DND-41 (cell line): ENCODE measurements at regions not wholly inside any gene's neighbourhood (a gene's known extent, or its start where the extent isn't known, plus 50 kb on each side); places are given as distances from the start of the nearest gene placed in this dataset.

Source experiments
- ATAC-seq: fragments of 200-7000 bp; cut with Tn5 transposase; 3 replicates; pipeline ENCODE4 v1.9.1; 2021; ENCODE audit warnings: low read depth; ENCODE audit not compliant: insufficient read depth
- DNase-seq: peaks from one replicate; pipeline ENCODE4 v3.0.0-alpha.2; 2020
- H2AFZ ChIP-seq: 2 replicates; pipeline ENCODE4 v1.6.0; 2012; ENCODE audit warnings: low read depth, low read length
- H3K27ac ChIP-seq: 2 replicates; pipeline ENCODE4 v1.5.1; 2012; ENCODE audit warnings: low read length, inconsistent platforms
- H3K27me3 ChIP-seq: fragments of 200-600 bp; sonication (generic); 2 replicates; pipeline ENCODE4 v1.6.0; 2012; ENCODE audit warnings: low read length, mild to moderate bottlenecking, inconsistent platforms; ENCODE audit not compliant: insufficient read depth, poor library complexity
- H3K36me3 ChIP-seq: 2 replicates; pipeline ENCODE4 v1.5.1; 2012; ENCODE audit warnings: low read length, inconsistent platforms; ENCODE audit not compliant: insufficient read depth
- H3K4me1 ChIP-seq: 2 replicates; pipeline ENCODE4 v1.5.1; 2012; ENCODE audit warnings: mild to moderate bottlenecking, low read length; ENCODE audit not compliant: insufficient read depth
- H3K4me2 ChIP-seq: 2 replicates; pipeline ENCODE4 v1.6.0; 2012; ENCODE audit warnings: mild to moderate bottlenecking, moderate library complexity, low read length, inconsistent platforms; ENCODE audit not compliant: insufficient read depth
- H3K4me3 ChIP-seq, 2 experiments: fragments of 200-600 bp in 1 of 2; shearing (Covaris generic) in 1 of 2; 2 replicates each; pipeline ENCODE4 v1.5.1; 2012 to 2016; ENCODE audit warnings: inconsistent platforms in 2 of 2, low read length in 2 of 2, mild to moderate bottlenecking in 2 of 2, low read depth in 1 of 2, moderate library complexity in 1 of 2
- H3K79me2 ChIP-seq: 2 replicates; pipeline ENCODE4 v1.6.0; 2012; ENCODE audit warnings: low read length, inconsistent platforms; ENCODE audit not compliant: insufficient read depth
- H3K9ac ChIP-seq: 2 replicates; pipeline ENCODE4 v1.6.0; 2012; ENCODE audit warnings: low read depth, mild to moderate bottlenecking, inconsistent platforms, low read length, moderate library complexity
- H3K9me3 ChIP-seq: 2 replicates; pipeline ENCODE4 v1.5.1; 2012; ENCODE audit warnings: low read length, moderate library complexity, mild to moderate bottlenecking, inconsistent platforms; ENCODE audit not compliant: insufficient read depth, severe bottlenecking
- H4K20me1 ChIP-seq: 2 replicates; pipeline ENCODE4 v1.6.0; 2012; ENCODE audit warnings: low read length; ENCODE audit not compliant: insufficient read depth
- EZH2 ChIP-seq: IDR thresholded peaks from 3 replicates; pipeline ENCODE4 v1.6.1; 2012; ENCODE audit warnings: borderline replicate concordance, low read depth, mild to moderate bottlenecking, moderate library complexity, low read length, inconsistent platforms; ENCODE audit not compliant: severe bottlenecking
- TF ChIP-seq, protein P1 (sequence below): IDR thresholded peaks from 2 replicates; pipeline ENCODE4 v1.5.1; 2012; ENCODE audit warnings: borderline replicate concordance, low read length, moderate library complexity, mild to moderate bottlenecking; ENCODE audit not compliant: poor library complexity, severe bottlenecking; ENCODE audit errors: extremely low read depth

DNA sequence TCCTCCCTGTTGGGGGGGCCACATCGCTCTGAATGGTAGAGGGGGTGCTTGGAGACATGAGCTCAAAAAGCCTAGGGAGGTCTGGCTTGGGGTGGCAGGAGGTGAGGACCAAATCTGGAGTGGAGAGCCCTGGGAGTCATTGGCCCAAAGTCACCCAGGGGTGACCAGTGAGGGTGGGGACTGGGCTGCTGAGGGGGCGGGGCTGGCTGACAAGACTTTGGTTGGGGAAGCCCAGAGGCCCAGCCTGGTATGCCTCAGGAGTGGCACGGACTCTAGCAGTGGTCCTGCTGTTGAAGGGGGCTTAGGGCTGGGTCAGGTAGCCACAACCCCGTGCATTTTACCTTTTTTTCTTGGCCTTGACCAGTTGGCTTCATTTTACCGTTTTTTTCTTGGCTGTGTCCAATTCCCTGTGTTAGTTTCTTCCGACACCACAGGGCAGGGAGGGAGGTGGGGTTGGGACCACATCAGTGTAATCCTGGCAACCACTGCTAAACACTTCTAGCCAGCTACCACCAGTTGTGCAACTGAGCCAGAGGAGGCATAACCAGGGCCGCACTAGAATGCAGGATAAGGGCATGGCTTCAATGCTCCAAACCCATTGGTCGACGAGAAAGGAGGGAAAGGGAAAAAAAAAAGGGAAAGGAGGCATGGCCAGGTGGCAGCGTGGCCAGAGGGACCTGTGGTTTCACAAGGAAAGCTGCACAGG is 105.3 kb upstream of the C2CD4B start:
- no peak for DNase-seq
- TF ChIP-seq, protein P1, sequence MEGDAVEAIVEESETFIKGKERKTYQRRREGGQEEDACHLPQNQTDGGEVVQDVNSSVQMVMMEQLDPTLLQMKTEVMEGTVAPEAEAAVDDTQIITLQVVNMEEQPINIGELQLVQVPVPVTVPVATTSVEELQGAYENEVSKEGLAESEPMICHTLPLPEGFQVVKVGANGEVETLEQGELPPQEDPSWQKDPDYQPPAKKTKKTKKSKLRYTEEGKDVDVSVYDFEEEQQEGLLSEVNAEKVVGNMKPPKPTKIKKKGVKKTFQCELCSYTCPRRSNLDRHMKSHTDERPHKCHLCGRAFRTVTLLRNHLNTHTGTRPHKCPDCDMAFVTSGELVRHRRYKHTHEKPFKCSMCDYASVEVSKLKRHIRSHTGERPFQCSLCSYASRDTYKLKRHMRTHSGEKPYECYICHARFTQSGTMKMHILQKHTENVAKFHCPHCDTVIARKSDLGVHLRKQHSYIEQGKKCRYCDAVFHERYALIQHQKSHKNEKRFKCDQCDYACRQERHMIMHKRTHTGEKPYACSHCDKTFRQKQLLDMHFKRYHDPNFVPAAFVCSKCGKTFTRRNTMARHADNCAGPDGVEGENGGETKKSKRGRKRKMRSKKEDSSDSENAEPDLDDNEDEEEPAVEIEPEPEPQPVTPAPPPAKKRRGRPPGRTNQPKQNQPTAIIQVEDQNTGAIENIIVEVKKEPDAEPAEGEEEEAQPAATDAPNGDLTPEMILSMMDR: no peak
- no peak for TF ChIP-seq EZH2

DNA sequence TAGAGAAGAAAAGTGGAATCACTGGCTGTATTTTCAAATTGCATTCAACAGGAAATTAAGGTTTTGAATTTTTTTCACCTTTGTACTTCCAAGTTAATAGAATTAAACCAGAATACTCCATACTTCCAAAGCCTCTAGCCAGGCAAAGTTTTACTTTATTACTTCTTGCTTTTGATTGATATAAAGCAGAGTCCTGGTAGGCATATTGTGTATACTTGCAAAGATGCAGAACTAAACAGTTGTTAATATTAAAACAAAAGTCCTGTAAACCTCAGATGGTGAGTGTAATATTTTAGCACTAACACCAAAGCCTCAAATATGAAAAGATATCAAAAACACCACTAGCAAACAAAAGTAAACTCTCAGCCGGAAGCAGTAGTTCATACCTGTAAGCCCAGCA is 107.2 kb upstream of the C2CD4B start:
- H3K4me1 ChIP-seq: no peaks in the 10 kb centered on the region
- H3K27ac ChIP-seq: no peak overlapping the region
- no peak overlapping the region for H3K9ac ChIP-seq
- no peaks in the 10 kb centered on the region for H3K79me2 ChIP-seq
- no peaks in the 10 kb centered on the region for H3K36me3 ChIP-seq
- DNase-seq: no peak
- TF ChIP-seq, protein P1: no peak
- TF ChIP-seq EZH2: no peak
- H3K27me3 ChIP-seq: no peaks in the 10 kb centered on the region
- no peak for ATAC-seq
- H3K4me2 ChIP-seq: no peak overlapping the region
- H3K9me3 ChIP-seq: peaks cover 33% of the 10 kb centered on the region
- H4K20me1 ChIP-seq: no peaks in the 10 kb centered on the region
- H2AFZ ChIP-seq: no peak overlapping the region
- H3K4me3 ChIP-seq: no peak overlapping the region

More for the DNA sequence above, 105.3 kb upstream of the C2CD4B start:
- Histone ChIP-seq H3K9me3 (peaks cover 33% of the 10 kb centered on the region), H2AFZ (no peak overlapping the region), H3K4me1 (no peaks in the 10 kb centered on the region), H3K27ac (no peak overlapping the region), H3K36me3 (no peaks in the 10 kb centered on the region), H3K4me2 (no peak overlapping the region), H3K79me2 (no peaks in the 10 kb centered on the region), H3K4me3 (no peak overlapping the region), H3K27me3 (no peaks in the 10 kb centered on the region), H4K20me1 (no peaks in the 10 kb centered on the region), H3K9ac (no peak overlapping the region)
- no peak for ATAC-seq

DNA sequence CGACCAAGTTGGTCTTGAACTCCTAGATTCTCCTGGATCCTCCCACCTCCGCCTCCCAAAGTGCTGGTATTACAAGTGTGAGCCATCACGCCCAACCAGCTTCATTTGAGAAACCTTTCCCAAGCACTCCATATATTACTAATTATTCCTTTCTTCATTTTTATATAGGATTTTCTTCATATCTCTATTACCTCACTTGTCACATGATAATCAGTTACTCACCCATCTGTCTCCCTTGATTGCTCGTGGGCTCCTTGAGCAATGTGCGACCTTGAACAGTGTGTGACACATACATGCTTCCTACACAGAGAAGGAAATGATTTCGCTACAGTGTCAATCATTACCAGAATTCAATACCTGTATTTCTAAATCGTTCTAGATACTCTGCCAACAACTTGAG is 110.7 kb upstream of the C2CD4B start:
- peaks cover under 1% of the 10 kb centered on the region for H3K9me3 ChIP-seq
- ATAC-seq: no peak

More for the DNA sequence above, 110.7 kb upstream of the C2CD4B start:
- Histone ChIP-seq H4K20me1 (no peaks in the 10 kb centered on the region), H3K79me2 (no peaks in the 10 kb centered on the region), H3K4me3 (no peak overlapping the region), H2AFZ (no peak overlapping the region), H3K4me1 (no peaks in the 10 kb centered on the region), H3K27me3 (no peaks in the 10 kb centered on the region), H3K9ac (no peak overlapping the region), H3K27ac (no peak overlapping the region), H3K4me2 (no peak overlapping the region), H3K36me3 (no peaks in the 10 kb centered on the region)
- DNase-seq: no peak
- no peak for TF ChIP-seq EZH2
- TF ChIP-seq, protein P1: no peak
